ENCODE measurements at regions not wholly inside any gene's neighbourhood (a gene's known extent, or its start where the extent isn't known, plus 50 kb on each side); places are given as distances from the start of the nearest gene placed in this dataset.

GRCh38 chr14:28678887-28679286 is 87.7 kb upstream of the FOXG1 start:
- Histone ChIP-seq H3K36me3 (ENCODE audit: control insufficient read depth, low read length) (no peaks in the 10 kb centered on the region), H3K27ac (ENCODE audit: low read depth, low read length) (no peak overlapping the region), H4K20me1 (ENCODE audit: control insufficient read depth, insufficient read depth, low read depth, low read length) (no peaks in the 10 kb centered on the region), H3K4me2 (ENCODE audit: low read length) (no peak overlapping the region), H3K4me1 (ENCODE audit: control insufficient read depth, low read length) (no peaks in the 10 kb centered on the region), H3K9me2 (replicated peaks; ENCODE audit: control insufficient read depth, low read length) (no peaks in the 10 kb centered on the region), H3K4me3 (ENCODE audit: low read length) (no peak overlapping the region), H3K79me2 (ENCODE audit: control insufficient read depth, low read length) (no peaks in the 10 kb centered on the region), H3K9me3 (ENCODE audit: control insufficient read depth, insufficient read depth, low read length) (no peaks in the 10 kb centered on the region), H3K27me3 (ENCODE audit: control insufficient read depth, low read length) (no peaks in the 10 kb centered on the region), H3F3A (ENCODE audit: control insufficient read depth, insufficient read depth) (no peaks in the 10 kb centered on the region)
- TF ChIP-seq EZH2phosphoT487 (IDR thresholded peaks at IDR 0.05; ENCODE audit: borderline replicate concordance, low read length), result no peak
- TF ChIP-seq, protein P1, sequence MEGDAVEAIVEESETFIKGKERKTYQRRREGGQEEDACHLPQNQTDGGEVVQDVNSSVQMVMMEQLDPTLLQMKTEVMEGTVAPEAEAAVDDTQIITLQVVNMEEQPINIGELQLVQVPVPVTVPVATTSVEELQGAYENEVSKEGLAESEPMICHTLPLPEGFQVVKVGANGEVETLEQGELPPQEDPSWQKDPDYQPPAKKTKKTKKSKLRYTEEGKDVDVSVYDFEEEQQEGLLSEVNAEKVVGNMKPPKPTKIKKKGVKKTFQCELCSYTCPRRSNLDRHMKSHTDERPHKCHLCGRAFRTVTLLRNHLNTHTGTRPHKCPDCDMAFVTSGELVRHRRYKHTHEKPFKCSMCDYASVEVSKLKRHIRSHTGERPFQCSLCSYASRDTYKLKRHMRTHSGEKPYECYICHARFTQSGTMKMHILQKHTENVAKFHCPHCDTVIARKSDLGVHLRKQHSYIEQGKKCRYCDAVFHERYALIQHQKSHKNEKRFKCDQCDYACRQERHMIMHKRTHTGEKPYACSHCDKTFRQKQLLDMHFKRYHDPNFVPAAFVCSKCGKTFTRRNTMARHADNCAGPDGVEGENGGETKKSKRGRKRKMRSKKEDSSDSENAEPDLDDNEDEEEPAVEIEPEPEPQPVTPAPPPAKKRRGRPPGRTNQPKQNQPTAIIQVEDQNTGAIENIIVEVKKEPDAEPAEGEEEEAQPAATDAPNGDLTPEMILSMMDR (IDR thresholded peaks at IDR 0.05; ENCODE audit: low read depth, low read length, poor library complexity, severe bottlenecking), result no peak

- H3K36me3 ChIP-seq (ENCODE audit: control insufficient read depth, low read length), result no peaks in the 10 kb centered on the region
- H3K27ac ChIP-seq (ENCODE audit: low read depth, low read length), result no peak overlapping the region
- no peaks in the 10 kb centered on the region for H3K9me3 ChIP-seq (ENCODE audit: control insufficient read depth, insufficient read depth, low read length)
- no peak overlapping the region for H3K4me3 ChIP-seq (ENCODE audit: low read length)
- no peaks in the 10 kb centered on the region for H3K4me1 ChIP-seq (ENCODE audit: control insufficient read depth, low read length)
- no peaks in the 10 kb centered on the region for H3K9me2 ChIP-seq (replicated peaks; ENCODE audit: control insufficient read depth, low read length)
- no peaks in the 10 kb centered on the region for H4K20me1 ChIP-seq (ENCODE audit: control insufficient read depth, insufficient read depth, low read depth, low read length)
- H3K4me2 ChIP-seq (ENCODE audit: low read length), result no peak overlapping the region
- H3F3A ChIP-seq (ENCODE audit: control insufficient read depth, insufficient read depth), result no peaks in the 10 kb centered on the region
- no peak for TF ChIP-seq EZH2phosphoT487 (IDR thresholded peaks at IDR 0.05; ENCODE audit: borderline replicate concordance, low read length)
- TF ChIP-seq, protein P1 (IDR thresholded peaks at IDR 0.05; ENCODE audit: low read depth, low read length, poor library complexity, severe bottlenecking), result no peak
- no peaks in the 10 kb centered on the region for H3K27me3 ChIP-seq (ENCODE audit: control insufficient read depth, low read length)
- H3K79me2 ChIP-seq (ENCODE audit: control insufficient read depth, low read length), result no peaks in the 10 kb centered on the region
Measured at GRCh38 chr14:28681681-28682080, 84.9 kb upstream of the FOXG1 start.

- H3F3A ChIP-seq (ENCODE audit: control insufficient read depth, insufficient read depth), result no peaks in the 10 kb centered on the region
- H3K36me3 ChIP-seq (ENCODE audit: control insufficient read depth, low read length), result no peaks in the 10 kb centered on the region
- H3K4me2 ChIP-seq (ENCODE audit: low read length), result no peak overlapping the region
- no peaks in the 10 kb centered on the region for H3K9me3 ChIP-seq (ENCODE audit: control insufficient read depth, insufficient read depth, low read length)
- H3K4me3 ChIP-seq (ENCODE audit: low read length), result no peak overlapping the region
- no peak for TF ChIP-seq EZH2phosphoT487 (IDR thresholded peaks at IDR 0.05; ENCODE audit: borderline replicate concordance, low read length)
- TF ChIP-seq, protein P1 (IDR thresholded peaks at IDR 0.05; ENCODE audit: low read depth, low read length, poor library complexity, severe bottlenecking), result no peak
- no peaks in the 10 kb centered on the region for H3K4me1 ChIP-seq (ENCODE audit: control insufficient read depth, low read length)
- no peak overlapping the region for H3K27ac ChIP-seq (ENCODE audit: low read depth, low read length)
- no peaks in the 10 kb centered on the region for H3K79me2 ChIP-seq (ENCODE audit: control insufficient read depth, low read length)
- H3K27me3 ChIP-seq (ENCODE audit: control insufficient read depth, low read length), result no peaks in the 10 kb centered on the region
- H4K20me1 ChIP-seq (ENCODE audit: control insufficient read depth, insufficient read depth, low read depth, low read length), result no peaks in the 10 kb centered on the region
- no peaks in the 10 kb centered on the region for H3K9me2 ChIP-seq (replicated peaks; ENCODE audit: control insufficient read depth, low read length)
Measured at GRCh38 chr14:28690029-28690692, 76.4 kb upstream of the FOXG1 start.

All from DOHH2 (cell line).